ENCODE measurements at regions not wholly inside any gene's neighbourhood (a gene's known extent, or its start where the extent isn't known, plus 50 kb on each side); places are given as distances from the start of the nearest gene placed in this dataset.
"Not testable (repeated sequence)": the region's sequence is repeated elsewhere in the genome, so short reads cannot be mapped to it uniquely, and the experiment has no call there.

GRCh38 chr13:47685156-47685555 is 315.9 kb downstream of the SUCLA2 start:
- not testable (repeated sequence) for DNase-seq

- no peak for DNase-seq
Measured at GRCh38 chr13:47680748-47681147, 320.3 kb downstream of the SUCLA2 start.

GRCh38 chr13:47679401-47679800 is 321.7 kb downstream of the SUCLA2 start:
- no peak for DNase-seq

- no peak for DNase-seq
Measured at GRCh38 chr13:47678201-47678968, 322.7 kb downstream of the SUCLA2 start.

- no peak for DNase-seq
Measured at GRCh38 chr13:47675871-47676270, 325.2 kb downstream of the SUCLA2 start.

- no peak for DNase-seq
Measured at GRCh38 chr13:47673009-47673850, 327.8 kb downstream of the SUCLA2 start.

GRCh38 chr13:47672245-47673008 is 328.6 kb downstream of the SUCLA2 start:
- DNase-seq: no peak

- DNase-seq: no peak
Measured at GRCh38 chr13:47671776-47672175, 329.3 kb downstream of the SUCLA2 start.

- DNase-seq: no peak
Measured at GRCh38 chr13:47665043-47665442, 336.0 kb downstream of the SUCLA2 start.

GRCh38 chr13:47661076-47661475 is 340.0 kb downstream of the SUCLA2 start:
- DNase-seq: no peak

GRCh38 chr13:47656651-47657050 is 344.4 kb downstream of the SUCLA2 start:
- DNase-seq: no peak

GRCh38 chr13:47650209-47650608 is 350.9 kb downstream of the SUCLA2 start:
- no peak for DNase-seq

GRCh38 chr13:47647001-47647400 is 354.1 kb downstream of the SUCLA2 start:
- DNase-seq: no peak

- no peak for DNase-seq
Measured at GRCh38 chr13:47646298-47646697, 354.8 kb downstream of the SUCLA2 start.

- no peak for DNase-seq
Measured at GRCh38 chr13:47639738-47640447, 361.2 kb downstream of the SUCLA2 start.

GRCh38 chr13:47638627-47639026 is 362.4 kb downstream of the SUCLA2 start:
- no peak for DNase-seq

GRCh38 chr13:47632311-47632710 is 368.8 kb downstream of the SUCLA2 start:
- DNase-seq: no peak

- DNase-seq: no peak
Measured at GRCh38 chr13:47628666-47629065, 372.4 kb downstream of the SUCLA2 start.

- no peak for DNase-seq
Measured at GRCh38 chr13:47623862-47624261, 377.2 kb downstream of the SUCLA2 start.

GRCh38 chr13:47621931-47622330 is 379.1 kb downstream of the SUCLA2 start:
- no peak for DNase-seq

- no peak for DNase-seq
Measured at GRCh38 chr13:47611664-47612288, 389.3 kb downstream of the SUCLA2 start.

- DNase-seq: no peak
Measured at GRCh38 chr13:47610687-47611086, 390.4 kb downstream of the SUCLA2 start.
